Suprapubic skin (tissue), 4 donors: ENCODE measurements at regions not wholly inside any gene's neighbourhood (a gene's known extent, or its start where the extent isn't known, plus 50 kb on each side); places are given as distances from the start of the nearest gene placed in this dataset.

Experiments used
- DNase-seq, 2 donors: peaks; one replicate each; pipeline ENCODE4 v3.0.0-alpha.2; 2019; ENCODE audit warnings: low spot score in 2 of 2
- H3K27ac ChIP-seq: fragments of 200-600 bp; sonication (generic); one replicate; pipeline ENCODE4 v1.5.1; 2019
- H3K27me3 ChIP-seq: fragments of 200-600 bp; sonication (generic); one replicate; pipeline ENCODE4 v1.5.1; 2019
- H3K36me3 ChIP-seq: fragments of 200-600 bp; sonication (generic); one replicate; pipeline ENCODE4 v1.5.1; 2019
- H3K4me1 ChIP-seq: fragments of 200-600 bp; sonication (generic); one replicate; pipeline ENCODE4 v1.5.1; 2019
- H3K4me3 ChIP-seq: fragments of 200-600 bp; sonication (generic); one replicate; pipeline ENCODE4 v1.5.1; 2019; ENCODE audit warnings: mild to moderate bottlenecking
- H3K9me3 ChIP-seq: fragments of 200-600 bp; sonication (generic); one replicate; pipeline ENCODE4 v1.5.1; 2019
- EP300 ChIP-seq: sonication (generic); formaldehyde crosslinking; IDR thresholded peaks from one replicate; pipeline ENCODE4 v1.6.1; 2017; ENCODE audit warnings: antibody characterized with exemption
- POLR2A ChIP-seq, 2 donors: fragments of 450-650 bp; IDR thresholded peaks; one replicate each; pipeline ENCODE4 v1.6.1; 2017; ENCODE audit warnings: antibody characterized with exemption in 2 of 2, mild to moderate bottlenecking in 2 of 2, moderate library complexity in 2 of 2
- POLR2AphosphoS5 ChIP-seq, 3 donors: sonication (generic); formaldehyde crosslinking; IDR thresholded peaks; one replicate each; pipeline ENCODE4 v1.6.1; 2017; ENCODE audit warnings: antibody characterized with exemption in 3 of 3
- WGBS: methylation state at CpG from one replicate; pipeline ENCODE4 v1.1.5; 2018; 5-methylcytosine and 5-hydroxymethylcytosine counted together
- TF ChIP-seq, protein P1 (sequence below), 2 donors: fragments of 200-600 bp in 1 of 2; fragments of 450-650 bp in 1 of 2; sonication (generic) in 1 of 2; IDR thresholded peaks; one replicate each; pipeline ENCODE4 v1.5.1; 2016 to 2019; ENCODE audit warnings: antibody characterized with exemption in 2 of 2, mild to moderate bottlenecking in 1 of 2, moderate library complexity in 1 of 2

DNA sequence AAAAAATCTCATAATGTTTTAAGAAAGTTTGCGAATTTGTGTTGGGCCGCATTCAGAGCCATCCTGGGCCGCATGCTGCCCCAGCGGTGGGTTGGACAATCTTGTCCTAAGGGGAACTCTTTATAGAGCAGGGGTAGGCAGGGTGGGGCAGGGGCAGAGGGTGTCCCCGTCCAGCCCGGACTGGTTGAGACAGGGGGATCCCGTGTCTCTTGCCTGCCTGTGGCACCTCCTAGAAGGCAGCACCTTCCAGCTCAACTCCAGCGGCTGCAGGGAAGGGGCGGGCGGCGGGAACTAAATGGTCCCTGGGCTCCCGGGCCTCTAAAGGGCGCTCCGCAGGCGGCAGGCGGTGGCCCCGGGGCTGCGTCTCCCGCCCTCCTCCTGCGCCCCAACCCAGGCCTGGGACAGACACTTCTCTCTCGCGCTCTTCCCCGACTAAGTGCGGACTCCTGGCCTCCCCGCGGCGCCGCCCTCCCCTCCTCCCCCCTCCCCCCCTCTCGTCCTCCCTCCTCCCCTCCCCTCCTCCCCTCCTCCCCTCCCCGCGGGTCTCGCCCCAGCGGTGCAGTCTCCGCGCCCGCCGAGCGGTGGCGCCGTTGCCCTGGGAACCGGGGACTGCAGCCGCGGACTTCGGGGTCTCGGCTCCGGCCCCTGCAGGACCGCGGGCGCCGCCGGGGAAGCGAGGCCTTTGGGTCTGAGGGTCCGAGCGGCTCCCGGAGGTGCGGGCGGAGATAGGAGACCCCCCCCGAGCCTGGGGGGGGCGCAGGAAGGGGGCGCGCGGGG is 132.6 kb downstream of the MRPL36 start:
- 10% methylated on average over 16 of the region's 62 CpGs for WGBS
- Histone ChIP-seq H3K27me3 (peaks cover 64% of the 10 kb centered on the region), H3K4me3 (peak overlapping the region; percentile 44), H3K9me3 (no peaks in the 10 kb centered on the region), H3K36me3 (no peaks in the 10 kb centered on the region), H3K4me1 (peaks cover 16% of the 10 kb centered on the region), H3K27ac (no peak overlapping the region)
- TF ChIP-seq POLR2A (IDR thresholded peaks at IDR 0.05) (no peak), EP300 (no peak), POLR2AphosphoS5 (IDR thresholded peaks at IDR 0.05) (no peak)
- TF ChIP-seq, protein P1, sequence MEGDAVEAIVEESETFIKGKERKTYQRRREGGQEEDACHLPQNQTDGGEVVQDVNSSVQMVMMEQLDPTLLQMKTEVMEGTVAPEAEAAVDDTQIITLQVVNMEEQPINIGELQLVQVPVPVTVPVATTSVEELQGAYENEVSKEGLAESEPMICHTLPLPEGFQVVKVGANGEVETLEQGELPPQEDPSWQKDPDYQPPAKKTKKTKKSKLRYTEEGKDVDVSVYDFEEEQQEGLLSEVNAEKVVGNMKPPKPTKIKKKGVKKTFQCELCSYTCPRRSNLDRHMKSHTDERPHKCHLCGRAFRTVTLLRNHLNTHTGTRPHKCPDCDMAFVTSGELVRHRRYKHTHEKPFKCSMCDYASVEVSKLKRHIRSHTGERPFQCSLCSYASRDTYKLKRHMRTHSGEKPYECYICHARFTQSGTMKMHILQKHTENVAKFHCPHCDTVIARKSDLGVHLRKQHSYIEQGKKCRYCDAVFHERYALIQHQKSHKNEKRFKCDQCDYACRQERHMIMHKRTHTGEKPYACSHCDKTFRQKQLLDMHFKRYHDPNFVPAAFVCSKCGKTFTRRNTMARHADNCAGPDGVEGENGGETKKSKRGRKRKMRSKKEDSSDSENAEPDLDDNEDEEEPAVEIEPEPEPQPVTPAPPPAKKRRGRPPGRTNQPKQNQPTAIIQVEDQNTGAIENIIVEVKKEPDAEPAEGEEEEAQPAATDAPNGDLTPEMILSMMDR (IDR thresholded peaks at IDR 0.05): peak in 1 of 2 donors; percentile 38
- DNase-seq: no peak

DNA sequence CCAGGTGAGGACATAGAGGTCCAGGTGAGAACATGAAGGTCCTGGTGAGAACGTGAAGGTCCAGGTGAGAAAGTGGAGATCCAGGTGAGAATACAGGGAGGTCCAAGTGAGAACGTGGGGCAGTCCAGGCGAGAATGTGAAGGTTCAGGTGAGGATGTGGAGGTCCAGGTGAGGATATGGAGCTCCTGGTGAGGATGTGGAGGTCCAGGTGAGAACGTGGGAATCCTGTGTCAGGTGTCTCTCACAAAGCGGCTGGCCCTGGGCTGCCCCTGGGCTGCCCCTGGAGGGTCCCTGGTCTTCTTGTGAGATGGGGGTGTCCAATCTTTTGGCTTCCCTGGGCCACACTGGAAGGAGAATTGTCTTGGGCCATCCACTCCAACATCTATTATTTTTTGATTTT is 133.4 kb downstream of the MRPL36 start:
- H3K9me3 ChIP-seq: no peaks in the 10 kb centered on the region
- H3K36me3 ChIP-seq: no peaks in the 10 kb centered on the region
- peaks cover 64% of the 10 kb centered on the region for H3K27me3 ChIP-seq
- TF ChIP-seq, protein P1 (IDR thresholded peaks at IDR 0.05): no peak
- TF ChIP-seq POLR2A (IDR thresholded peaks at IDR 0.05) (no peak), EP300 (no peak), POLR2AphosphoS5 (IDR thresholded peaks at IDR 0.05) (no peak)
- 89% methylated on average over 5 of the region's 5 CpGs for WGBS
- peaks cover 16% of the 10 kb centered on the region for H3K4me1 ChIP-seq
- no peak for DNase-seq
- H3K4me3 ChIP-seq: no peak overlapping the region
- H3K27ac ChIP-seq: no peak overlapping the region

DNA sequence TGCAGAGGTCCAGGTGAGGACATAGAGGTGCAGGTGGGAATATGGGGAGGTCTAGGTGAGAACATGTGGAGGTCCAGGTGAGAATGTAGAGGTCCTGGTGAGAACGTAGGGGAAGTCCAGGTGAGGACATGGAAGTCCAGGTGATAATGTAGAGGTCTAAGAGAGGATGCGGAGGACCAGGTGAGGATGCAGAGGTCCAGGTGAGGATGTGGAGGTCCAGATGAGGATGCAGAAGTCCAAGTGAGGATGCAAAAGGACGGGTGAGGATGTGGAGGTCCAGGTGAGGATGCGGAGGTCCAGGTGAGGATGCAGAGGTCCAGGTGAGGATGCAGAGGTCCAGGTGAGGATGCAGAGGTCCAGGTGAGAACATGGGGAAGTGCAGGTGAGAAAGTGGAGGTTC is 133.8 kb downstream of the MRPL36 start:
- TF ChIP-seq, protein P1 (IDR thresholded peaks at IDR 0.05): no peak
- TF ChIP-seq POLR2A (IDR thresholded peaks at IDR 0.05) (no peak), EP300 (no peak)
- peaks cover 16% of the 10 kb centered on the region for H3K4me1 ChIP-seq
- H3K9me3 ChIP-seq: no peaks in the 10 kb centered on the region
- no peaks in the 10 kb centered on the region for H3K36me3 ChIP-seq
- no peak for DNase-seq
- WGBS: 88% methylated on average over 4 of the region's 4 CpGs
- no peak overlapping the region for H3K4me3 ChIP-seq
- H3K27ac ChIP-seq: no peak overlapping the region
- peaks cover 64% of the 10 kb centered on the region for H3K27me3 ChIP-seq

DNA sequence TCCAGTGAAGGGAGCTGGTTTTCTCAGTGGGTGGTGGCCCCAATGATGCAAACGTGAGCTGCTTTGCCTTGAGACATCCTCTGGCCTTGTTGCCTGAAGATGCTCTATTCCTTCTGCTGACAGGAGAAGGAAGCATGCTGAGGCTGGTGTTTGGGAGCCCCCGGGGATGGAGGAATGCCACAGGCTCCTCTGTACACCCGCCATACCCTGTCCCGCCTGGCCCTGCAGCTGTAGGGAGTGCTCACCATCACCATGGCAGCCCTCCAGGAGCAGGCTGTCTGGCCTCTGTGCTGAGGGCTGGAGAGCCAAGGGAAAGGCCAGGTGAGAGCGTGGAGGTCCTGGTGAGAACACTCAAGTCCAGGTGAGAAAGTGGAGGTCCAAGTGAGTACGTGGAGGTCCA is 134.4 kb downstream of the MRPL36 start:
- DNase-seq: no peak
- 58% methylated on average over 5 of the region's 6 CpGs for WGBS
- TF ChIP-seq EP300: no peak
- TF ChIP-seq, protein P1 (IDR thresholded peaks at IDR 0.05): no peak
- TF ChIP-seq POLR2AphosphoS5 (IDR thresholded peaks at IDR 0.05): no peak
- TF ChIP-seq POLR2A (IDR thresholded peaks at IDR 0.05): no peak
- Histone ChIP-seq H3K4me1 (peaks cover 16% of the 10 kb centered on the region), H3K9me3 (no peaks in the 10 kb centered on the region), H3K36me3 (no peaks in the 10 kb centered on the region), H3K4me3 (no peak overlapping the region), H3K27ac (no peak overlapping the region), H3K27me3 (peaks cover 68% of the 10 kb centered on the region)

DNA sequence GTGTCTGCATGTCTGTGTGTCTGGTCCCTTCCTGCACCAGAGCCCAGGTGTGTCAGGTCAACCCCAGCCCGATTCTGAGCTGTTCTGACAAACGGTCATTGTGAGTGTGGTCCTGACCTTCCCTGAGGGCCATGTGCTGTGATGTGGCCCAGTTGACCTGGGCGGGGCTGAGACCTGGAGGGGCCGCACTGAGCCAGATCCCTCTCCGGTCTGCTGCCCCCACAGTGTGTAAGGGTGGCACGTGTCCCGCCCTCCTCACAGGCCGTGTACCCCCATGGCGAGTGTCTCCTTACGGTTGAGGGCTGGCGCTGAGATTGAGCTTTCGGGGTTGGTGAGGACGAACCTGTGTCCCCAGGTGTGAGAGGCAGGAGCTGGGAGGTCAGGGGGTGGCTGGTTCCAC is 136.5 kb downstream of the MRPL36 start:
- no peaks in the 10 kb centered on the region for H3K9me3 ChIP-seq
- no peak overlapping the region for H3K27ac ChIP-seq
- 87% methylated on average over 8 of the region's 13 CpGs for WGBS
- no peak overlapping the region for H3K4me3 ChIP-seq
- H3K27me3 ChIP-seq: peaks cover 68% of the 10 kb centered on the region
- TF ChIP-seq POLR2A (IDR thresholded peaks at IDR 0.05): no peak
- TF ChIP-seq, protein P1 (IDR thresholded peaks at IDR 0.05): no peak
- no peak for TF ChIP-seq POLR2AphosphoS5 (IDR thresholded peaks at IDR 0.05)
- TF ChIP-seq EP300: no peak
- no peaks in the 10 kb centered on the region for H3K36me3 ChIP-seq
- DNase-seq: no peak
- H3K4me1 ChIP-seq: peaks cover 16% of the 10 kb centered on the region
